GM23338 (cell line): ENCODE measurements at regions not wholly inside any gene's neighbourhood (a gene's known extent, or its start where the extent isn't known, plus 50 kb on each side); places are given as distances from the start of the nearest gene placed in this dataset.

ENCODE experiments used
- ATAC-seq: fragments of 200-7000 bp; cut with Tn5 transposase; 3 replicates; pipeline ENCODE4 v1.9.1; 2020
- DNase-seq: peaks from one replicate; pipeline ENCODE4 v3.0.0-alpha.2; 2015; ENCODE audit warnings: low spot score
- H2AFZ ChIP-seq: fragments of 200-600 bp; sonication (generic); 2 replicates; pipeline ENCODE4 v1.8.0; 2016; ENCODE audit warnings: antibody characterized with exemption, mild to moderate bottlenecking, moderate library complexity
- H3F3A ChIP-seq: fragments of 200-600 bp; sonication (generic); replicated peaks from 2 replicates; pipeline ENCODE4 v1.8.0; 2017; ENCODE audit warnings: antibody characterized with exemption, mixed run types, low read depth
- H3K27ac ChIP-seq: fragments of 200-600 bp; sonication (generic); 2 replicates; pipeline ENCODE4 v1.6.1; 2016; ENCODE audit warnings: low read depth
- H3K27me3 ChIP-seq: fragments of 200-600 bp; sonication (generic); 2 replicates; pipeline ENCODE4 v1.8.0; 2016; ENCODE audit warnings: mild to moderate bottlenecking, mixed run types, moderate library complexity; ENCODE audit not compliant: insufficient read depth
- H3K36me3 ChIP-seq: fragments of 200-600 bp; sonication (generic); 2 replicates; pipeline ENCODE4 v1.8.0; 2016; ENCODE audit warnings: mild to moderate bottlenecking; ENCODE audit not compliant: insufficient read depth
- H3K4me1 ChIP-seq: fragments of 200-600 bp; sonication (generic); 2 replicates; pipeline ENCODE4 v1.8.0; 2016; ENCODE audit warnings: mild to moderate bottlenecking, moderate library complexity; ENCODE audit not compliant: insufficient read depth
- H3K4me2 ChIP-seq: fragments of 200-600 bp; sonication (generic); 2 replicates; pipeline ENCODE4 v1.7.1; 2017; ENCODE audit warnings: mixed run types
- H3K4me3 ChIP-seq: fragments of 200-600 bp; sonication (generic); 2 replicates; pipeline ENCODE4 v1.6.1; 2016; ENCODE audit warnings: mixed run types
- H3K79me2 ChIP-seq: fragments of 200-600 bp; sonication (generic); replicated peaks from 2 replicates; pipeline ENCODE4 v1.8.0; 2017; ENCODE audit warnings: mild to moderate bottlenecking; ENCODE audit not compliant: insufficient read depth
- H3K9me2 ChIP-seq: fragments of 200-600 bp; sonication (generic); 2 replicates; pipeline ENCODE4 v1.8.0; 2017; ENCODE audit not compliant: insufficient read depth
- H4K20me1 ChIP-seq: fragments of 200-600 bp; sonication (generic); replicated peaks from 2 replicates; pipeline ENCODE4 v1.8.0; 2017; ENCODE audit warnings: mild to moderate bottlenecking; ENCODE audit not compliant: insufficient read depth
- H3K27ac Mint-ChIP-seq: 2 replicates; pipeline ENCODE4 v1.8.0; 2020; ENCODE audit warnings: inconsistent platforms, mild to moderate bottlenecking, moderate library complexity, mixed read lengths
- H3K27me3 Mint-ChIP-seq: 3 replicates; pipeline ENCODE4 v1.8.0; 2022; ENCODE audit warnings: low read depth, mild to moderate bottlenecking, moderate library complexity, mixed read lengths, inconsistent platforms; ENCODE audit not compliant: insufficient read depth, poor library complexity
- H3K36me3 Mint-ChIP-seq: 3 replicates; pipeline ENCODE4 v1.8.0; 2021; ENCODE audit warnings: low read depth, mild to moderate bottlenecking, inconsistent platforms, moderate library complexity, mixed read lengths
- H3K4me1 Mint-ChIP-seq: 3 replicates; pipeline ENCODE4 v1.8.0; 2020; ENCODE audit warnings: mild to moderate bottlenecking, inconsistent platforms, mixed read lengths
- H3K4me3 Mint-ChIP-seq: 3 replicates; pipeline ENCODE4 v1.8.0; 2021; ENCODE audit warnings: moderate library complexity, mild to moderate bottlenecking, inconsistent platforms, mixed read lengths
- H3K9me3 Mint-ChIP-seq: 3 replicates; pipeline ENCODE4 v1.8.0; 2020; ENCODE audit warnings: moderate library complexity, mild to moderate bottlenecking, inconsistent platforms, mixed read lengths
- CREB1 ChIP-seq: fragments of 250-450 bp; sonication (Bioruptor Pico); IDR thresholded peaks from 2 replicates; pipeline ENCODE4 v1.5.0; 2020; ENCODE audit warnings: low read depth, mild to moderate bottlenecking, moderate library complexity
- EZH2 ChIP-seq: fragments of 200-600 bp; sonication (generic); IDR thresholded peaks from one replicate; pipeline ENCODE4 v1.8.0; 2017; ENCODE audit warnings: antibody characterized with exemption, mild to moderate bottlenecking, low read depth; ENCODE audit not compliant: unreplicated experiment
- EZH2phosphoT487 ChIP-seq: fragments of 200-600 bp; sonication (generic); IDR thresholded peaks from one replicate; pipeline ENCODE4 v1.8.1; 2018; ENCODE audit warnings: antibody characterized with exemption; ENCODE audit not compliant: unreplicated experiment
- JUNB ChIP-seq: IDR thresholded peaks from one replicate; pipeline ENCODE4 v1.6.1; 2016; ENCODE audit warnings: antibody characterized with exemption; ENCODE audit not compliant: unreplicated experiment
- NANOG ChIP-seq: IDR thresholded peaks from 2 replicates; pipeline ENCODE4 v1.6.1; 2016; ENCODE audit warnings: antibody characterized with exemption, borderline replicate concordance
- POLR2AphosphoS5 ChIP-seq: IDR thresholded peaks from 2 replicates; pipeline ENCODE4 v1.6.1; 2016; ENCODE audit warnings: antibody characterized with exemption, low read depth
- STAT1 ChIP-seq: IDR thresholded peaks from one replicate; pipeline ENCODE4 v1.6.1; 2016; ENCODE audit warnings: antibody characterized with exemption; ENCODE audit not compliant: unreplicated experiment
- ZNF114 ChIP-seq: fragments of 250-450 bp; sonication (Bioruptor Pico); IDR thresholded peaks from 2 replicates; pipeline ENCODE4 v1.5.0; 2020; ENCODE audit warnings: mild to moderate bottlenecking, moderate library complexity
- ZNF331 ChIP-seq: fragments of 250-450 bp; sonication (Bioruptor Pico); IDR thresholded peaks from 2 replicates; pipeline ENCODE4 v1.5.0; 2020; ENCODE audit warnings: low read depth, mild to moderate bottlenecking, moderate library complexity
- TF ChIP-seq, protein P1 (sequence below): IDR thresholded peaks from 2 replicates; pipeline ENCODE4 v1.6.1; 2016; ENCODE audit warnings: antibody characterized with exemption
- TF ChIP-seq, protein P2 (sequence below), 2 experiments: fragments of 200-600 bp in 1 of 2; sonication (generic) in 1 of 2; conservative IDR thresholded peaks; 2 replicates each; pipeline versions ENCODE4 v1.5.1 to v1.6.1; 2016 to 2017; ENCODE audit warnings: antibody characterized with exemption in 2 of 2, low read depth in 2 of 2, mild to moderate bottlenecking in 2 of 2, moderate library complexity in 1 of 2
- TF ChIP-seq, protein P3 (sequence below): fragments of 250-450 bp; sonication (Bioruptor Pico); IDR thresholded peaks from 2 replicates; pipeline ENCODE4 v1.5.0; 2020; ENCODE audit warnings: mild to moderate bottlenecking, moderate library complexity
- TF ChIP-seq, protein P4 (sequence below): IDR thresholded peaks from one replicate; pipeline ENCODE4 v1.6.1; 2018; ENCODE audit warnings: antibody characterized with exemption; ENCODE audit not compliant: unreplicated experiment

DNA sequence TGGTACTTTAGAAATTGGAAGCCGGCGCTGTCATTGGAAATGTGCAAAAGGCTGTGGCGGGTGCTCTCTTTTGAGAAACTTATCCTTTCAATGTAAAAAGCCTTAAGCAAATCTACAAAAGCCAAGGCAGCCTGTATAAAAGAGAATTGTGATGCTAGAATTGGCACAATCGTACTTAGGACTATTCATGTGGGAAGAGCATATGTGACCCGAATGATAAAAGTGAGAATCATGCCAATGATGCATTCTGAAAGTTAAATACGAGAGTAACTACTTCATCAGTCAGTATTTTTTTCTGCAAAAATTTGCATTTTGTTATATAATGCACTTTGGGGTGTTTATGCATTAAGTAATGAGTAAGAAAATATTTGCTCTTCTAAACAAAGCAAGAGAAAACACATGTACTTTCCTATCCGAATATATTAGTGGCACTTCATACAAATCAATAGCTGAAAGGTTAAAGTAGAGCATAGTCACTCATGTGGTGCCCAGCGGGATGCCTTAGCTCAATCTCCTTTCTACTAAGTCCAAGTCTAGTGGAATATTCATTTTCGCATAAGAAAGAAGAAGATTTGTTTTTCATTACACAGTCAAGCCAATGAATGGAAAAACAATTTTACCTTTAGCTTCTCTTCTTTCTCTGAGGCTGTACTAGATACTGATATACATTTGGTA lies 1256.6 kb upstream of the B3GALT2 start:
- H3K27me3 Mint-ChIP-seq: no peaks in the 10 kb centered on the region
- peaks cover 10% of the 10 kb centered on the region; the same call in 2 of the 3 replicates for H3K4me1 Mint-ChIP-seq
- no peaks in the 10 kb centered on the region for H3K36me3 ChIP-seq
- ATAC-seq (no peak), DNase-seq (no peak)
- H3K9me2 ChIP-seq: peaks cover 12% of the 10 kb centered on the region; the same call in 1 of the 2 replicates
- H4K20me1 ChIP-seq: no peaks in the 10 kb centered on the region
- no peaks in the 10 kb centered on the region for H3K4me1 ChIP-seq
- no peak overlapping the region for H3K4me2 ChIP-seq
- H3K36me3 Mint-ChIP-seq: no peaks in the 10 kb centered on the region
- no peaks in the 10 kb centered on the region for H3K27me3 ChIP-seq
- H3K27ac ChIP-seq: no peak overlapping the region
- no peaks in the 10 kb centered on the region for H3K79me2 ChIP-seq
- TF ChIP-seq JUNB (no peak), EZH2phosphoT487 (no peak), EZH2 (no peak), STAT1 (no peak), ZNF114 (CRISPR knock-in tag) (no peak), POLR2AphosphoS5 (no peak), NANOG (no peak), CREB1 (CRISPR knock-in tag) (no peak), ZNF331 (no peak)
- TF ChIP-seq, protein P1, sequence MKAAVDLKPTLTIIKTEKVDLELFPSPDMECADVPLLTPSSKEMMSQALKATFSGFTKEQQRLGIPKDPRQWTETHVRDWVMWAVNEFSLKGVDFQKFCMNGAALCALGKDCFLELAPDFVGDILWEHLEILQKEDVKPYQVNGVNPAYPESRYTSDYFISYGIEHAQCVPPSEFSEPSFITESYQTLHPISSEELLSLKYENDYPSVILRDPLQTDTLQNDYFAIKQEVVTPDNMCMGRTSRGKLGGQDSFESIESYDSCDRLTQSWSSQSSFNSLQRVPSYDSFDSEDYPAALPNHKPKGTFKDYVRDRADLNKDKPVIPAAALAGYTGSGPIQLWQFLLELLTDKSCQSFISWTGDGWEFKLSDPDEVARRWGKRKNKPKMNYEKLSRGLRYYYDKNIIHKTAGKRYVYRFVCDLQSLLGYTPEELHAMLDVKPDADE: no peak
- TF ChIP-seq, protein P2, sequence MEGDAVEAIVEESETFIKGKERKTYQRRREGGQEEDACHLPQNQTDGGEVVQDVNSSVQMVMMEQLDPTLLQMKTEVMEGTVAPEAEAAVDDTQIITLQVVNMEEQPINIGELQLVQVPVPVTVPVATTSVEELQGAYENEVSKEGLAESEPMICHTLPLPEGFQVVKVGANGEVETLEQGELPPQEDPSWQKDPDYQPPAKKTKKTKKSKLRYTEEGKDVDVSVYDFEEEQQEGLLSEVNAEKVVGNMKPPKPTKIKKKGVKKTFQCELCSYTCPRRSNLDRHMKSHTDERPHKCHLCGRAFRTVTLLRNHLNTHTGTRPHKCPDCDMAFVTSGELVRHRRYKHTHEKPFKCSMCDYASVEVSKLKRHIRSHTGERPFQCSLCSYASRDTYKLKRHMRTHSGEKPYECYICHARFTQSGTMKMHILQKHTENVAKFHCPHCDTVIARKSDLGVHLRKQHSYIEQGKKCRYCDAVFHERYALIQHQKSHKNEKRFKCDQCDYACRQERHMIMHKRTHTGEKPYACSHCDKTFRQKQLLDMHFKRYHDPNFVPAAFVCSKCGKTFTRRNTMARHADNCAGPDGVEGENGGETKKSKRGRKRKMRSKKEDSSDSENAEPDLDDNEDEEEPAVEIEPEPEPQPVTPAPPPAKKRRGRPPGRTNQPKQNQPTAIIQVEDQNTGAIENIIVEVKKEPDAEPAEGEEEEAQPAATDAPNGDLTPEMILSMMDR (conservative IDR thresholded peaks at IDR 0.05; ENCODE audit: low read depth in 2 of 2): no peak
- TF ChIP-seq, protein P3, sequence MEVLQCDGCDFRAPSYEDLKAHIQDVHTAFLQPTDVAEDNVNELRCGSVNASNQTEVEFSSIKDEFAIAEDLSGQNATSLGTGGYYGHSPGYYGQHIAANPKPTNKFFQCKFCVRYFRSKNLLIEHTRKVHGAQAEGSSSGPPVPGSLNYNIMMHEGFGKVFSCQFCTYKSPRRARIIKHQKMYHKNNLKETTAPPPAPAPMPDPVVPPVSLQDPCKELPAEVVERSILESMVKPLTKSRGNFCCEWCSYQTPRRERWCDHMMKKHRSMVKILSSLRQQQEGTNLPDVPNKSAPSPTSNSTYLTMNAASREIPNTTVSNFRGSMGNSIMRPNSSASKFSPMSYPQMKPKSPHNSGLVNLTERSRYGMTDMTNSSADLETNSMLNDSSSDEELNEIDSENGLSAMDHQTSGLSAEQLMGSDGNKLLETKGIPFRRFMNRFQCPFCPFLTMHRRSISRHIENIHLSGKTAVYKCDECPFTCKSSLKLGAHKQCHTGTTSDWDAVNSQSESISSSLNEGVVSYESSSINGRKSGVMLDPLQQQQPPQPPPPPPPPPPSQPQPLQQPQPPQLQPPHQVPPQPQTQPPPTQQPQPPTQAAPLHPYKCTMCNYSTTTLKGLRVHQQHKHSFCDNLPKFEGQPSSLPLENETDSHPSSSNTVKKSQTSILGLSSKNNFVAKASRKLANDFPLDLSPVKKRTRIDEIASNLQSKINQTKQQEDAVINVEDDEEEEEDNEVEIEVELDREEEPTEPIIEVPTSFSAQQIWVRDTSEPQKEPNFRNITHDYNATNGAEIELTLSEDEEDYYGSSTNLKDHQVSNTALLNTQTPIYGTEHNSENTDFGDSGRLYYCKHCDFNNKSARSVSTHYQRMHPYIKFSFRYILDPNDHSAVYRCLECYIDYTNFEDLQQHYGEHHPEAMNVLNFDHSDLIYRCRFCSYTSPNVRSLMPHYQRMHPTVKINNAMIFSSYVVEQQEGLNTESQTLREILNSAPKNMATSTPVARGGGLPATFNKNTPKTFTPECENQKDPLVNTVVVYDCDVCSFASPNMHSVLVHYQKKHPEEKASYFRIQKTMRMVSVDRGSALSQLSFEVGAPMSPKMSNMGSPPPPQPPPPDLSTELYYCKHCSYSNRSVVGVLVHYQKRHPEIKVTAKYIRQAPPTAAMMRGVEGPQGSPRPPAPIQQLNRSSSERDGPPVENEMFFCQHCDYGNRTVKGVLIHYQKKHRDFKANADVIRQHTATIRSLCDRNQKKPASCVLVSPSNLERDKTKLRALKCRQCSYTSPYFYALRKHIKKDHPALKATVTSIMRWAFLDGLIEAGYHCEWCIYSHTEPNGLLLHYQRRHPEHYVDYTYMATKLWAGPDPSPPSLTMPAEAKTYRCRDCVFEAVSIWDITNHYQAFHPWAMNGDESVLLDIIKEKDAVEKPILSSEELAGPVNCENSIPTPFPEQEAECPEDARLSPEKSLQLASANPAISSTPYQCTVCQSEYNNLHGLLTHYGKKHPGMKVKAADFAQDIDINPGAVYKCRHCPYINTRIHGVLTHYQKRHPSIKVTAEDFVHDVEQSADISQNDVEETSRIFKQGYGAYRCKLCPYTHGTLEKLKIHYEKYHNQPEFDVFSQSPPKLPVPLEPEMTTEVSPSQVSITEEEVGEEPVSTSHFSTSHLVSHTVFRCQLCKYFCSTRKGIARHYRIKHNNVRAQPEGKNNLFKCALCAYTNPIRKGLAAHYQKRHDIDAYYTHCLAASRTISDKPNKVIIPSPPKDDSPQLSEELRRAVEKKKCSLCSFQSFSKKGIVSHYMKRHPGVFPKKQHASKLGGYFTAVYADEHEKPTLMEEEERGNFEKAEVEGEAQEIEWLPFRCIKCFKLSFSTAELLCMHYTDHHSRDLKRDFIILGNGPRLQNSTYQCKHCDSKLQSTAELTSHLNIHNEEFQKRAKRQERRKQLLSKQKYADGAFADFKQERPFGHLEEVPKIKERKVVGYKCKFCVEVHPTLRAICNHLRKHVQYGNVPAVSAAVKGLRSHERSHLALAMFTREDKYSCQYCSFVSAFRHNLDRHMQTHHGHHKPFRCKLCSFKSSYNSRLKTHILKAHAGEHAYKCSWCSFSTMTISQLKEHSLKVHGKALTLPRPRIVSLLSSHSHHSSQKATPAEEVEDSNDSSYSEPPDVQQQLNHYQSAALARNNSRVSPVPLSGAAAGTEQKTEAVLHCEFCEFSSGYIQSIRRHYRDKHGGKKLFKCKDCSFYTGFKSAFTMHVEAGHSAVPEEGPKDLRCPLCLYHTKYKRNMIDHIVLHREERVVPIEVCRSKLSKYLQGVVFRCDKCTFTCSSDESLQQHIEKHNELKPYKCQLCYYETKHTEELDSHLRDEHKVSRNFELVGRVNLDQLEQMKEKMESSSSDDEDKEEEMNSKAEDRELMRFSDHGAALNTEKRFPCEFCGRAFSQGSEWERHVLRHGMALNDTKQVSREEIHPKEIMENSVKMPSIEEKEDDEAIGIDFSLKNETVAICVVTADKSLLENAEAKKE (CRISPR knock-in tag): no peak
- TF ChIP-seq, protein P4, sequence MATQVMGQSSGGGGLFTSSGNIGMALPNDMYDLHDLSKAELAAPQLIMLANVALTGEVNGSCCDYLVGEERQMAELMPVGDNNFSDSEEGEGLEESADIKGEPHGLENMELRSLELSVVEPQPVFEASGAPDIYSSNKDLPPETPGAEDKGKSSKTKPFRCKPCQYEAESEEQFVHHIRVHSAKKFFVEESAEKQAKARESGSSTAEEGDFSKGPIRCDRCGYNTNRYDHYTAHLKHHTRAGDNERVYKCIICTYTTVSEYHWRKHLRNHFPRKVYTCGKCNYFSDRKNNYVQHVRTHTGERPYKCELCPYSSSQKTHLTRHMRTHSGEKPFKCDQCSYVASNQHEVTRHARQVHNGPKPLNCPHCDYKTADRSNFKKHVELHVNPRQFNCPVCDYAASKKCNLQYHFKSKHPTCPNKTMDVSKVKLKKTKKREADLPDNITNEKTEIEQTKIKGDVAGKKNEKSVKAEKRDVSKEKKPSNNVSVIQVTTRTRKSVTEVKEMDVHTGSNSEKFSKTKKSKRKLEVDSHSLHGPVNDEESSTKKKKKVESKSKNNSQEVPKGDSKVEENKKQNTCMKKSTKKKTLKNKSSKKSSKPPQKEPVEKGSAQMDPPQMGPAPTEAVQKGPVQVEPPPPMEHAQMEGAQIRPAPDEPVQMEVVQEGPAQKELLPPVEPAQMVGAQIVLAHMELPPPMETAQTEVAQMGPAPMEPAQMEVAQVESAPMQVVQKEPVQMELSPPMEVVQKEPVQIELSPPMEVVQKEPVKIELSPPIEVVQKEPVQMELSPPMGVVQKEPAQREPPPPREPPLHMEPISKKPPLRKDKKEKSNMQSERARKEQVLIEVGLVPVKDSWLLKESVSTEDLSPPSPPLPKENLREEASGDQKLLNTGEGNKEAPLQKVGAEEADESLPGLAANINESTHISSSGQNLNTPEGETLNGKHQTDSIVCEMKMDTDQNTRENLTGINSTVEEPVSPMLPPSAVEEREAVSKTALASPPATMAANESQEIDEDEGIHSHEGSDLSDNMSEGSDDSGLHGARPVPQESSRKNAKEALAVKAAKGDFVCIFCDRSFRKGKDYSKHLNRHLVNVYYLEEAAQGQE: no peak
- H3F3A ChIP-seq: no peaks in the 10 kb centered on the region
- H3K4me3 ChIP-seq: no peak overlapping the region
- H3K9me3 Mint-ChIP-seq: no peaks in the 10 kb centered on the region; the same call in 2 of the 3 replicates
- H3K27ac Mint-ChIP-seq: no peak overlapping the region
- H2AFZ ChIP-seq: no peak overlapping the region
- H3K4me3 Mint-ChIP-seq: no peak overlapping the region
